K562 (cell line): ENCODE measurements at regions not wholly inside any gene's neighbourhood (a gene's known extent, or its start where the extent isn't known, plus 50 kb on each side); places are given as distances from the start of the nearest gene placed in this dataset.

Experiments
- BRCA1 ChIP-seq, 2 experiments: fragments of 450-650 bp in 1 of 2; sonication (generic) in 1 of 2; formaldehyde crosslinking in 1 of 2; IDR thresholded peaks; 2 replicates each; pipeline versions ENCODE4 v1.5.0 to v1.6.1; 2017 to 2020; ENCODE audit warnings: mild to moderate bottlenecking in 1 of 2, missing genetic modification reagents in 1 of 2
- CTCF ChIP-seq, 3 experiments: IDR thresholded peaks in 2 of 3; conservative IDR thresholded peaks in 1 of 3; 2 replicates each; pipeline ENCODE4 v1.5.1; 2011 to 2012; ENCODE audit warnings: low read length in 3 of 3, mild to moderate bottlenecking in 3 of 3, control low read depth in 2 of 3, improper control_type of control experiment in 1 of 3, inconsistent platforms in 1 of 3, low read depth in 1 of 3, mixed read lengths in 1 of 3, moderate library complexity in 1 of 3; ENCODE audit not compliant: insufficient read depth in 2 of 3
- EWSR1 ChIP-seq: fragments of 450-650 bp; IDR thresholded peaks from 2 replicates; pipeline ENCODE4 v1.6.1; 2018; ENCODE audit warnings: borderline replicate concordance, mild to moderate bottlenecking, low read depth, moderate library complexity; ENCODE audit not compliant: partially characterized antibody
- GABPB1 ChIP-seq: sonication (generic); formaldehyde crosslinking; IDR thresholded peaks from 2 replicates; pipeline ENCODE4 v1.8.0; 2022; ENCODE audit warnings: mild to moderate bottlenecking, missing genetic modification reagents
- HDAC1 ChIP-seq, 2 experiments: fragments of 450-650 bp; IDR thresholded peaks; 2 replicates each; pipeline ENCODE4 v1.6.1; 2016 to 2017; ENCODE audit warnings: inconsistent platforms in 1 of 2, mild to moderate bottlenecking in 1 of 2, moderate library complexity in 1 of 2
- MCM7 ChIP-seq, 2 experiments: fragments of 450-650 bp; IDR thresholded peaks; 2 replicates each; pipeline ENCODE4 v1.6.1; 2016 to 2018
- NFIC ChIP-seq: fragments of 450-650 bp; IDR thresholded peaks from 2 replicates; pipeline ENCODE4 v1.6.1; 2017; ENCODE audit warnings: mild to moderate bottlenecking, inconsistent platforms
- POLR3G ChIP-seq: IDR thresholded peaks from 2 replicates; pipeline ENCODE4 v1.6.1; 2011; ENCODE audit not compliant: insufficient read length, insufficient replicate concordance; ENCODE audit errors: extremely low read depth
- SREBF2 ChIP-seq: sonication (generic); formaldehyde crosslinking; IDR thresholded peaks from 2 replicates; pipeline ENCODE4 v1.4.0; 2020; ENCODE audit warnings: mild to moderate bottlenecking, missing genetic modification reagents
- ZNF740 ChIP-seq, 3 experiments: fragments of 200-800 bp in 1 of 3; sonication (Bioruptor generic) in 1 of 3; sonication (generic) in 1 of 3; formaldehyde crosslinking in 1 of 3; IDR thresholded peaks; 2 replicates each; pipeline versions ENCODE4 v1.6.1 to v1.8.0; 2016 to 2022; ENCODE audit warnings: mild to moderate bottlenecking in 2 of 3, missing compliant biosample characterization in 2 of 3, missing genetic modification characterization in 2 of 3, missing genetic modification reagents in 1 of 3
- ZZZ3 ChIP-seq: fragments of 450-650 bp; IDR thresholded peaks from 2 replicates; pipeline ENCODE4 v1.6.1; 2016; ENCODE audit warnings: antibody characterized with exemption, mild to moderate bottlenecking, moderate library complexity
- TF ChIP-seq, protein P1 (sequence below): sonication (generic); formaldehyde crosslinking; IDR thresholded peaks from 2 replicates; pipeline ENCODE4 v1.5.0; 2020; ENCODE audit warnings: missing genetic modification reagents

GRCh38 chr14:87391066-87391465 lies 601.9 kb downstream of the GALC start:
- TF ChIP-seq ZZZ3 (no peak), CTCF (IDR thresholded peaks at IDR 0.05 in 2 of 3, conservative IDR thresholded peaks at IDR 0.05 in 1 of 3; ENCODE audit: insufficient read depth in 2 of 3, low read depth in 1 of 3, low read length in 3 of 3) (no peak), POLR3G (no peak), NFIC (no peak), ZNF740 (CRISPR knock-in tag; IDR thresholded peaks at IDR 0.05) (no peak), ZNF740 (tag; IDR thresholded peaks at IDR 0.05) (no peak), SREBF2 (no peak), GABPB1 (CRISPR knock-in tag) (no peak), HDAC1 (IDR thresholded peaks at IDR 0.05) (no peak), MCM7 (IDR thresholded peaks at IDR 0.05) (no peak), EWSR1 (no peak), BRCA1 (IDR thresholded peaks at IDR 0.05) (no peak), BRCA1 (CRISPR knock-in tag; IDR thresholded peaks at IDR 0.05) (no peak)
- TF ChIP-seq, protein P1, sequence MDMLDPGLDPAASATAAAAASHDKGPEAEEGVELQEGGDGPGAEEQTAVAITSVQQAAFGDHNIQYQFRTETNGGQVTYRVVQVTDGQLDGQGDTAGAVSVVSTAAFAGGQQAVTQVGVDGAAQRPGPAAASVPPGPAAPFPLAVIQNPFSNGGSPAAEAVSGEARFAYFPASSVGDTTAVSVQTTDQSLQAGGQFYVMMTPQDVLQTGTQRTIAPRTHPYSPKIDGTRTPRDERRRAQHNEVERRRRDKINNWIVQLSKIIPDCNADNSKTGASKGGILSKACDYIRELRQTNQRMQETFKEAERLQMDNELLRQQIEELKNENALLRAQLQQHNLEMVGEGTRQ (CRISPR knock-in tag), result no peak
